GM19395 (cell line): ENCODE measurements at regions not wholly inside any gene's neighbourhood (a gene's known extent, or its start where the extent isn't known, plus 50 kb on each side); places are given as distances from the start of the nearest gene placed in this dataset.

Source experiments
- ATAC-seq: cut with Tn5 transposase; IDR thresholded peaks from one replicate; pipeline ENCODE4 v1.9.1; 2021; ENCODE audit warnings: mild to moderate bottlenecking, moderate library complexity; ENCODE audit not compliant: unreplicated experiment

DNA sequence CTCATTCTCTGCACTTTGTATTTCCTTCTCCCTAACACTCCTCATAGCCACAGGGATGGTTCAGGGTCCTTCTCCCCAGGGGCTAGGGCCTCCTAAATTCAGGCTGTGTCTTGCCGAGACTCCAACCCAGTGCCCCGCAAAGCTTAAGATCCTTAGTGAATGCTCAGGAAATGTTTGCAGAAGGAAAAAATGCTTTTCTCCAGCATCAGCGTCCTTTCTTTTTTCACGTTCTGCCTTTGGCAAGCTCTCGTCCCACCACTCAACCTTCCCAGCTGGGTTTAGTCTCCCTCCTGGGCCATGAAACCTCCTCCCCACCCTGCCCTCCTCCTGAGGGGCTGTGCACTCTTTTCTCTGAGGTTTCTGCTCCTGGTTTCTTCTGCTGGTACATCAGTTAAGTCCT is 503.8 kb upstream of the B3GAT1 start:
- ATAC-seq, result no peak

DNA sequence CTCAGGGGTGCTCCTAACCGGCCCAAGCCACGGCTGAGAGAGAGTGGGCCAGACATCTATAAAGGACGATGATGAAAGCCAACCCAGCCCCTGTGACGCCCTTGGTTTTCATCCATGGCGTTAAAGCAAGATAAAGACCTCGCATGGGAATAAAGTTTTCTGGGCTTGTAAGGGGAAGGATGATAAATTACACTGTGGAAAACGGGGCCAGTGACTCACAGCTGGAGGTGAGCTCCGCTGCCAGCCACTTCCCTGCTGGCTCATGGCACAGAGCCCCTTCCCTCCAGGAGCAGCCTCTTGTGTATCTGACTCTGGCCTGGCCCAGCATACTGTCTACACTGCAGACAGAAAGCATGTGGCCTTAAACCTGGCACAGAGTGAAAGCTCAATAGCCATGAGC is 503.2 kb upstream of the B3GAT1 start:
- ATAC-seq, result no peak

DNA sequence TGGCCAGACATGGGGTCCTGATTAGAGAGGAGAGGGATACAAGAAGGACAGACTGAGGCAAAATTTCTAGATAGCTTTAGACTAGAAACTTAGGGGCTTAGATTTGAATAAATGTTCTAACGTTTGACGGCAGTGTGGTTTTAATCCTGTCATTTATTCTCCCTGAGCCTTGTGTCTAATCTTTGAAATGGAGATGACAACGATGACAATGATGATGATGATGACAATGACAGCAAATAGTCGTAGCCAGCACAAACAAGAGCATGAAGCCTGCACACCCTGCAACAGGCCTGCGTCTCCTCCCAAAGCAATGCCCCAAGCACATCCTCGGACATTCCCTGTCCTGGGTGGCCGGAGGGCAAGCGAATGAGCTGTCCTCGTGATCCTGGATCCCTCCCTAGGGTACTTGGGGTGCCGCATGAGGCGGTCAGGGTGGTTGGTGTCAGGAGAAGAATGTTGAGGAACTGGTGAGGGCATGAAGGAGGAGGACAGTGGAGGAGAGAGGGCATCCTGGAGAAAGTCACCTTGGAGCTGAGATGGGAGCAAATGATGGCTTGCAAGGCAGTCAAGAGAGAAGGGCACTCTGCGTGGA is 502.1 kb upstream of the B3GAT1 start:
- ATAC-seq, result no peak

DNA sequence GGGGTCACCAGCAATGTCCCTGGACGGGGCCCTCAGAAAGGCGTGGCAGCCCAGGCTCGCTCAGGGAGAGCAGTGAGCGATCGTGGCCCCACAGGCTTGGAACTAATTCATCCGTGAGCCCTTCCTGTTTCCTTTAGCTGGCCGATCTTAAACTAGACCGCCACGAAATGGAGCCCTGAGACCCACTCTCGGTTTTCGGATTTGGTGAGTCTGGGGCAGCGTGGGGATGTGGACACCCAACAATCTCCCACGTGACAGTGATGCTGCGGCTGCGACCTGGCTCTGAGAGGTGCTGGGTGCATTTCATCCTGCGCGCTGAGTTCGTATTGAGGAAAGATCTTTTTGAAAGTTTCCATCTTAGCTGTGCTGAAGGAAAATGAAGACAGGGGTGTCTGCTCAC is 501.3 kb upstream of the B3GAT1 start:
- no peak for ATAC-seq

DNA sequence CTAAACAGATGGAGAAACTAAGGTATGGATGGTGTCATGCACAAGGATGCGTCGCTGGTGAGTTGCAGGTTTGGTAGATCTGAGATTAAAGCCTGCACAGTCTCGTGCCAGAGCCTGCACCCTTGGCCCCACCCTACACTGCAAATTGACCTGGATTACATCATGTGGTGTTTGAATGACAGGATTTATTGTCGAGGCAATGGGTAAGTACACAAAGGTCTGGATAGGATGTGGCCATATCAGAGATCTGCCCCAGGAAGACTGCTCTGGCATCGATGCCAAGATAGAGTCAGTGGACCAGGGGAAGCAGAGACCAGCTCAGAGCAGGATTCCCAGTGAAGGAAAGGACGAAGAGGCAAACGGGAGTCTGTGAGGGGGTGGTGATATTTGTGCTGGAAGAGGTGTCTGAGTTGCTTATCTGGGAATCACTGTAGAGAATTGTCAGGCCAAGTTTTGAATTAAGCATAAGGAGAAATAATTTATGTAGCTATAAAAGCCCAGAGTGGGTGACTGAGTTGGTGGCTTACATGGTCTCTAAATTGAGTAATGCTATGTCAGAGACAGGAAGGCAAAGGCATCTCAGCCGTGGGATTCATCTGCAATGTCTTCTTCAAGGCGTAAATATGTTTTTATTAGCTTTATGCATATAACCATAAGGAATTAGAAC is 499.6 kb upstream of the B3GAT1 start:
- ATAC-seq, result no peak

DNA sequence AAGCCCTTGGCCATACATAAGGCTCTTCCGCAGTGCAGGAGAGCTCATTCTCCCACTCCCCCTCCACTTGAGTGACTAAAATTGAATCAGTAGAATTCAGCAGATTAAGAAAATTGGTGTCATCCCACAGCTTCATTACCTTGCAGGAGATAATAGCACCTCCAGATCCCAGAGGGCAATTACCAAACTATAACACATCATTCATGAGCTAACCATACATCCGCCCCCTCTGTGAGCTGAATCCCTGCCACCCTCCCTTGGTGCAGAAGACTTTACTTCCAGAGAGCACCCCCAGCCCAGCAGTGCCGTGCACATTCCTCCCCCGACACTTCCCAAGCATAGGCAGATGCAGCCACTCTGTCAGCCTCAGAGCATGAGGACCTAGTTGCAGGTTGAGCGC is 496.5 kb upstream of the B3GAT1 start:
- no peak for ATAC-seq

DNA sequence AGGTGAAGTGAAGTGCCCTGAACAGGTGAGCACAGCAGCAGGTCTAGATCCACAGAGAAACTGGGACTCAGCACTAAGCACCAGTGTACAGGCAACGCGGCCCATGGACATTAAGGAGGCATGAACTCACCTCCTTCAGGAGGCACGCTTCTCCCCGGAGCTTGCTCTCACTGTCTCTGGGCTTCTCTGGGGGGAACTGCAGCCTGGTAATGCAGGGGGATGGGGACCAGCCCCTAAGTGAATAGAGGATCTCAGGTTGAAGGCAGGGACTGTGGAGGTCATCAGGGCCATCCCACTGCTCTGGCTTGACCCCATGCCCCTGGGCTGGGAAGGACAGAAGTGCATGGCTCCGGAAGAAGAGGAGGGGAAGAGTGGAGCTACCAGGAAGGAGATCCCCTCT is 495.6 kb upstream of the B3GAT1 start:
- ATAC-seq, result no peak

DNA sequence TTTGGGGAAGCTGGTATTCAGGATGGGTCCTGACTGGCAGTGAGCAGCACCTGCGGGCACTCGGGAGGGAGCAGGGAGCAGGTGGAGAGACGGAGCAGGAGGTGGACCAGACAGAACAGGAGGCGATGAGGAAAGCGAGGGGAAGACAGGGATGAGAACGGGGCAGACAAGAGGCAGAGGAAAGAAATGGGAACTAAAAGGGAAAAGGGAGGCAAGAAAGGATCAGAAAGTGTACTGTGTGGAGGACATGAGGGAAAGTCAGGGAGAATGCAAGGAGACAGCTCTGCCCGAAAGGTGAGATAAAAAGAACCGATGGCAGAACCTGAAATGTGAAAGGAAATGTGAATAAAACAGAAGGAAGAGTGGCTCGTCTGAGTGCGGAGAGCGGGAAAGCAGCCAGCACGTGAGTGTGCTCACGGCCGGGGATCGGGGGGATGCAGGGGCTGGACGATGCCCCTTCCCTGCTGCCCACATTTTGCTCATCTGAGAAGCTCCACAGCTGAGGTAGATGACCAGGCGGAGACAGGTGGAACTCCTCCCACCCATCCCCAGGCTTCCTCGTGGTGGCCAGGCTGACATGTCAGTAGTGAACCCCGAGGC is 494.4 kb upstream of the B3GAT1 start:
- no peak for ATAC-seq

DNA sequence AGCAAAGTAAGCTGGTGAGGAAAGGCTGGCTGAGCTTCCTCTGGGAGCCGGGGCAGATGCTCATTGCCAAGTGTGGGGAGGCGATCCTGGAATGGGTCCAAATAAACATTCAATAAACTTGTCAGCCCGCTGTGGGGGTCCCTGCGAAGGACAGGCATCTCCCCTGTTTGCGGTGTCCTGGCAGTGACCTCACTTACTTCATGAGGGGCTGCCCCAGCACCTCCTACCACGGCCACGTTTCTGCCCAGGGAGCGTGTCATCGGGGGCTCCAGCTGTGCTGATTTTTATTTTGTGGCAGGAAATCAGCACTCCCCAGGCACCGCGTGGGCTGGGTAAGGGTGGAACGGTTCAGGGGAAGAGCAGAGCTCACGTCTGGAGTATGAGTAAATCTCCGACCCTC is 493.9 kb upstream of the B3GAT1 start:
- ATAC-seq, result no peak

DNA sequence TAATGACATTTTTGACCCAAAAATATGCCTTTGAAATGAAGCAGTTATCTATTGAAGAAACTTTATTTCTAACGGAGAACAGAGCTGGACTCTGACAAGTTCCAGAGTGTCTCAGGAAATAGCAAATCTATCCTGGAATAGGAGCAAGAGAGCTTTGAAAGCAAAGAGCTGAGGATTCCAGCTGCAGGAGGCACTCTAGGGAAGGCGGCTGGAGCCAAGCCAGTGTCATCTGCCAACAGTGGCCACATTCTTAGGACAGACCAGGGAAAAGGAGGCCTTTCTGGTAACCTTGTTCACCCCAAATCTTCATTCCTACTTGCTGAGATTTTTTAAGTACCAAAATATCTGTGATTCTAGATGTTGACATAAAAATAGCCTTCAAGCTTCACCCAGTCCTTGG is 493.5 kb upstream of the B3GAT1 start:
- no peak for ATAC-seq

DNA sequence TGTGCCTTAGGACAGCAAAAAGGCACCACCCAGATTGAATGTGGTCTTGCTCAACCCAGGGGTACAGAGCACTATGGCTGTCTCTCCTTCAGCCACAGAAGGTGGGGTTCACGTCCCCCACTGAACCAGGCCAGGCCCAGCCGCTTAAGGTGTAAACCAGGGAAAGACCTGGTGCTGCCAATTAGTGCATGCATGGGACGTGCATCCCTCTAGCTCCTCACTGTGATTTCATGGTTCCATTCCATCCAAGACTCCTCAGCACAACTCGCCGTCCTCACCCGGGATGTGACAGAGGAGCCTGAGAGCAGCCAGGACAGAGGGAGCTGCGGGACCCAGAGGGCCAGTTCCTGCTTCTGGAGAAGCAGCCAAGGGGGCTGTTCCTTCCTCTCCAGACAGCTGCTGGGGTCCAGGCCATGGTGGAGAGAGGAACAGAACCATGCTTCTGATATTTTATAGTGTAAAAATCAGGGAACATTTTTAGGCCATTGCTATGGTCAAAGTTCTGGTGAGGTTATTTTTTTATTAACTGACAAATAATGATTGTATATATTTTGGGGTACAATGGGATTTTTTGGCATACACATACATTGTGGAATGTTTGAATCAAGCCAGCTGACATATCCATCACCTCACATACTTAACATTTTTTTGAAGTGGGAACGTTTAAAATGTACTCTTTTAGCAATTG is 492.2 kb upstream of the B3GAT1 start:
- ATAC-seq, result no peak

DNA sequence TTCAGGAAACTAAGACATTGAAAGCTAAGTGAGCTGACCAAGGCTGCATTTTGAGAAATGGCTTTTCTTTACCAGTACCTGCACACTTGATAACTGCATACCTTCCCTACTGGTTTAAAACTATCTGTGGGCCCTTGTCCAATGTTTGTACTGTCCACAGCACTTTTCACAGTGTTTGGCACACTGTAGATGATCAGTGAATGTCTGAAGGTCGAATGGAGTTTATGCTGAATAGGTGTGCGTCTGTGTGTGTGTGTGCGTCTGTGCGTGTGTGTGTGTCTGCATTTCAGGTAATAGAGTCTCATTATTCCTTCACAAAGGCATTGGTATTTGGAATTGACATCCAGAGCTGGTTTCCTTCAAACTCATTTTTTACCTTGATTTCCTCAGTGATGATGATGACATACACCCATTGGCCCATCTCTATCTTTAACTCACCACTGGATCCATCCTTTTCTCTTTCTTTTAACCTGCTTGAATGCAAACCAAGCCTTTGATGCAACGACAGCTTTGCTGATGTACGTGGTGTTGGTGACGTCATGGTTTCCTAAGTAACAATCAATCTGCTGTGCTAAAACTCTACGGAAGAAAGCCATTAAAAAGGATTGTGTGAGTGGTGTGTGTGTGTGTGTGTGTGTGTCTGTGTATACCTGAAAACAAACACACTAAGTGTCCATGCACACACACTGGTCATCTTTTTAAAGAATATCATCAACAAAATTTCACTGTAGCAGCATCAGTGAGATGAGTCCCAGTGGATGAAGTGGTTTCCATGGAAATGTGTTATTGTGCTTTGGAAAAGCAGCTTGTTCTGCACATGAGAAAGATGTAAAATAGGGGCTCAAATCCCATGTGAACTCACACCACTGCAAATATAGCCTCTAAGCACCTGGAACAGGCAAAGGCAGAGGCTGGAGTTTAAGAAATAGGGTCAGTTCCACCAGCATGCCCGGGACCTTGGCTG is 490.2 kb upstream of the B3GAT1 start:
- ATAC-seq, result no peak

DNA sequence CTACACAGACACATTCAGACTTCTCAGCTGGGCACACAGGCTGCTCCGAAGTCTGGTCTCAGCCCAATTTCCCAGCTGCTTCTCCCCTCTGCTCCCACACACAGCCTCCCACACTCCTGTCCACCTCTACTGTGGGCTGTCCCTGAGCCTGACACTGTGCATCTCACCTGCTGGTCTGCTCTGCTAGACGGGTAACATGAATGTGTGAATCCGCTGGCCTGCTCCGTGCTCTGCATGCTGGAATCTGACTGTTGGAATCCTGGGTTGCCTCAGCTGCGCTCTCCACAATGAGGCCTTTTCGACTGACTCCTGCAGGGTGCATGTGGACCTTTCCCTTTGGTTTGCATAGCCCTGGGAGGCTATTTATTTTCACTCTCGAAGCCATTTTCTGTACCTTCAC is 489.5 kb upstream of the B3GAT1 start:
- no peak for ATAC-seq

DNA sequence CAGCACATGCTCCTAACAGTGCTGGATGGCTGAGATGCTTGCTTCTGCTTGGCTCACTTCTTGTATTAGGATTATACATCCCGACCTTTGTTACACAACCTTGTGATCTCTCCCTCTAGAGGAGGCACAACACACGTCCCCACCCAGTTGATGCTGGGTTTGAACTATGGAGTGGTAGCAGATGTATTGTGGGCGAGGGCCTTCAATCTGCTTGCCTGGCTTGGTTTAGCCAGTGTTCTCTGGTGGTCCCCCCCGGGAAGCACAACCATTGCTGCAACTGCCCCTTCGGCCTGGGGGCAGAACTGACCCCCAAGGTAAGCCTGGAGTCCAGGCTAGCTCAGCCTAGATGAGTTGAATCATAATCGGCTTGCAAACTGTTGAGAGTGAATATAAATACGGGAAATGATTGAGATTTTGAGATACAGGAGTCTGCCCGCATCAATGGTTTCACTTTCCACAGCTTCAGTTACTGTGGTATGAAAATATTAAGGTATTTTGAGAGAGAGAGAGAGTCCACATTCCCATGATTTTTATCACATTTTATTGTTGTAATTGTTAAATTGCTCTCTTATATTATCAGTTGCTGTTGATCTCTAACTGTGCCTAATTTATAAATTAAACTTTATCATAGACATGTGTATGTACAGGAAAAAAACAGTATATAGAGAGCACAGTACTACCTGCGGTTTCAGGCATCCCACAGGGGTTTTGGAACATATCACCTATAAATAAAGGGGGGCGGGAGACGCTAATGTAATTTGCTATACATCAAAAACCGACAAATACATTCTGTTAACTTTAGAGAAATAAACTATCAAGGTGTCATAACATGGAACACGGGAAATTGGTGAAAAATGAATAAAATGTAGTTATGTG is 482.0 kb upstream of the B3GAT1 start:
- no peak for ATAC-seq

DNA sequence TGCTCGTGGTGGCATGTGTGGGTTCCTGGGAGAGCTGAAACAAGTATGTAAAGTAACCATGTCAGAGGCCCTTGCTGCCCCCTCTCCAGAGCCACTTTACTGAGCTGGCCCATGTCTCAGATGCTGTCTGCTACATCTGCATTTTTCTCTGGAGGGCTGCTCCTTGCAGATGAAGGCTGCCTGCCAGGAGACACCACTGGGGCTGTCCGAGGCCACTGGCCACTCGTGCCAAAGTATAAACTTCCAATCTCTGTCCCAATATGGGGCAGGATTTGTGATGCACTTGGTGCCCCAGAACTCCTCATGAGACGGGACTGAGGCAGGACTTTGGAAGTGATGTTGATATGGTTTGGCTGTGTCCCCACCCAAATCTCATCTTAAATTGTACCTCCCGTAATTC is 478.4 kb upstream of the B3GAT1 start:
- no peak for ATAC-seq

DNA sequence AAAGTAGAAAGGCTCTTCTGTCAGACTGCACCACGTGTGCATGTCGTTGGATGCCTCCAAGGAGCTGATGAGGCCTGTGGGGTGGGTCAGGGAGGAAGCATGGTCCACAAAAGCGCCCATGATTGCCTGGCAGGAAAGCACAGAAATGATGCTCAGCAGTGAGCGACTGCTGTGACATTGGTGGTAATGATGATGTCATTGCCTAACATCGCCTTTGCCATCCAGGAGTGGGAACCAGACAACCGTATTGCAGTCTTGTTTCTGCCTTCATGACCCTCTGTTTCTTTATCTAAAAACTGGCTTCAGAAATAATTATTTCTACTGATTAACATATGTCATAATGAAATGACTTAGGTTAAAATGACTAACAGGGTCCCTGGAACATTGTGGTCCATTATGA is 477.8 kb upstream of the B3GAT1 start:
- ATAC-seq, result no peak

DNA sequence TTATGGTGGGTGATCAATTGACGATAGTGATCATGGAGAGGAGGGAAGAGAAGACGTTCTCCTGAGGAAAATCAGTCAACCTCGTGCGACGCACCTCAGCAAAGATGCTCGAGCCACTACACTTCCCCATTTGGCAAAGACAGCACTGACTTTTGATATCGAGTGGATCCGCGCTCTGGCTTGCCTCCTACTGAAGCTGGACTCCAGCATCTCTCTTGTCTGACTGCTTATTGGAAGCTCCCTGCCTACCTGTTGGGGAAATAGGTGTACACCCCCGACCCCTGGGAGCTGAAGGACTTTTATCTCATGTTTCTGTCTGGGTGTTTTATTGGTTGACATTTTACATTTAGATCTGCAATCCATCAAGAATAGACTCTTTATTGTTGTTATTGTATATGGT is 476.8 kb upstream of the B3GAT1 start:
- no peak for ATAC-seq

DNA sequence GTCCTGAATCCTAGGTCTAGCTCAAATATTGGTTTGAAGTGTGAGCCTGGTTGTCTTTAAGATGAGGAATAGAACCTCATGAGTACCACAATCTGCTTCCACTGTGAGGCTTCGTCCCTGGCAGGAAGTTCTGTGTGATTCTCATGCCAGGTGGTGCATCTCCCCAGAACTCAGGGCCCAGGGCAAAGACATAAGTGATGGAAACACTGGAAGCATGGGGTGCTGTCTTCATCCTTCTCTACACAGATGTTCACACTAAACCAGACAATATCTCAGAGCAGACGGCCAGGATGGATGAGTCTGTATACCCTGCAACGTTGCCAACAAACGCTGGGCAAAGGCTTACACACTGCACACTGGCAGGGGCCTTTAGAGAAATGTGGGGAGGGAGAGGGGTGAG is 475.9 kb upstream of the B3GAT1 start:
- no peak for ATAC-seq

DNA sequence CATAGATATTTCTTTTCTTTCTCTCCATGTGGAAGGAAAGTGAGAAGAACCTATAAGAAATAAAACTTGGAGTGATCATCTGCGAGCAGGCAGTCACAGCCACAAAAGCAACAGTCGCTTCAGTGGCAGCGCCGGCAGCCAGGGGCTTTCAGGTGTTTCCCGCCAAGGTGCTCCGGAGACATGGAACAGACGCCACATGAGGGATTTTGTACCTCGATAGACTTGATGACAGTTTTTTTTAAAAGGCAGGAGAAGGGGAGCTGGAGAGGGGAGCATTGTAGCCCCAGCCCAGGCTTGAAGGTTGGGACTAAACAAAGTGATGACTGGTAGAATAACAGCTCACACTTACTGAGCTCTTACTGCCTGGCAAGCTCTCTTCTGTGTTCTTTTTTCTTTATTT is 471.4 kb upstream of the B3GAT1 start:
- no peak for ATAC-seq

DNA sequence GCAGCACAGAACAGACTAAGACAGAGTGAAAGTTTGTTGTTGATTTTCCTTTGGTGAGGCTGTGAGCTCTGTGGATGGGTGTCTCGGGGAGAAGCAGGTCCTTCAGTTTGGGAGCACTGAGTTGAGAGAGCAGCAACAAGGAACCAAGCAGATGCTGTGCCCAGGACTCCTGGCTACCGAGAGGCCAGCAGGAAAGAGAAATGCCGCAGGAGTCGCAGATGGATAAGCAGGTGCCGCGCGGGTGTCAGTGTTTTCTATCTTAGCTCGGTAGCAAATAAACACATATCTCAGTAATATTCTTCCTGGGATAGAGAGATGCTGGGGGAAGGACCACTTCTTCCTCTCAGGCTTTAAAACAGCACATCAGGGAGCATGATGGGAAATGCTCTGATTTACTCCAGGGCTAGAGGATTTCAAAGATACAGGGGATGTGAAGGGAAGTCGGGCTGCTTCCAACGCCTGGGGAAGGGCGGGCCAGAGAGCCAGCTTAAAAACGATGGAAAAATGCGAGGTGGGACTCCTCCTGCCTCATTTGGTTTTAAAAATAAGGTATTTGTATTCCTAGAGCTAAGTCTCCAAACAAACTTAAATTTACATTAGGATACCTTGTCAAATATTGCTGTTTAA is 470.7 kb upstream of the B3GAT1 start:
- ATAC-seq, result no peak
